ENCODE measurements at regions not wholly inside any gene's neighbourhood (a gene's known extent, or its start where the extent isn't known, plus 50 kb on each side); places are given as distances from the start of the nearest gene placed in this dataset.

DNA sequence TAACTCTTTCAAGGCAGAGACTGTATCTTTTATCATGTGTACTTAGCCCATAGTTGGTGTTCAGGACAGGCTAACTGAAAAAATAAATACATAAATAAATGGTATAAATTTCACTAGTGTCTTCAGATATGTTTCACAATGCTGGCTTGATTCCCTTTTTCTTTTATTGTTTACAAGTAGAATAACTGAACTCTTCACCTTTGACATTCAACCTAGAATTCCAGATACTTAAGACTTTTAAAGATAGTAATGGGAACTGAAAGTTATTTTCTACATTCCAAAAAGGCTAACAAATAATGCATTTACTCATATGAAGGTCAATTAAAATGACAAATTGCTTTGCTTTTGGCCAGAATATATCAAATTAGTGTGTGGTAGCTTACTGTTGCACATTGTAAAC lies 411.3 kb upstream of the TENM4 start:
- TF ChIP-seq, protein P1, sequence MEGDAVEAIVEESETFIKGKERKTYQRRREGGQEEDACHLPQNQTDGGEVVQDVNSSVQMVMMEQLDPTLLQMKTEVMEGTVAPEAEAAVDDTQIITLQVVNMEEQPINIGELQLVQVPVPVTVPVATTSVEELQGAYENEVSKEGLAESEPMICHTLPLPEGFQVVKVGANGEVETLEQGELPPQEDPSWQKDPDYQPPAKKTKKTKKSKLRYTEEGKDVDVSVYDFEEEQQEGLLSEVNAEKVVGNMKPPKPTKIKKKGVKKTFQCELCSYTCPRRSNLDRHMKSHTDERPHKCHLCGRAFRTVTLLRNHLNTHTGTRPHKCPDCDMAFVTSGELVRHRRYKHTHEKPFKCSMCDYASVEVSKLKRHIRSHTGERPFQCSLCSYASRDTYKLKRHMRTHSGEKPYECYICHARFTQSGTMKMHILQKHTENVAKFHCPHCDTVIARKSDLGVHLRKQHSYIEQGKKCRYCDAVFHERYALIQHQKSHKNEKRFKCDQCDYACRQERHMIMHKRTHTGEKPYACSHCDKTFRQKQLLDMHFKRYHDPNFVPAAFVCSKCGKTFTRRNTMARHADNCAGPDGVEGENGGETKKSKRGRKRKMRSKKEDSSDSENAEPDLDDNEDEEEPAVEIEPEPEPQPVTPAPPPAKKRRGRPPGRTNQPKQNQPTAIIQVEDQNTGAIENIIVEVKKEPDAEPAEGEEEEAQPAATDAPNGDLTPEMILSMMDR (IDR thresholded peaks at IDR 0.05): no peak
- no peak for TF ChIP-seq POLR2A (IDR thresholded peaks at IDR 0.05)

All from heart left ventricle (tissue), 13 donors.